ENCODE measurements at regions not wholly inside any gene's neighbourhood (a gene's known extent, or its start where the extent isn't known, plus 50 kb on each side); places are given as distances from the start of the nearest gene placed in this dataset.

- TF ChIP-seq, protein P1, sequence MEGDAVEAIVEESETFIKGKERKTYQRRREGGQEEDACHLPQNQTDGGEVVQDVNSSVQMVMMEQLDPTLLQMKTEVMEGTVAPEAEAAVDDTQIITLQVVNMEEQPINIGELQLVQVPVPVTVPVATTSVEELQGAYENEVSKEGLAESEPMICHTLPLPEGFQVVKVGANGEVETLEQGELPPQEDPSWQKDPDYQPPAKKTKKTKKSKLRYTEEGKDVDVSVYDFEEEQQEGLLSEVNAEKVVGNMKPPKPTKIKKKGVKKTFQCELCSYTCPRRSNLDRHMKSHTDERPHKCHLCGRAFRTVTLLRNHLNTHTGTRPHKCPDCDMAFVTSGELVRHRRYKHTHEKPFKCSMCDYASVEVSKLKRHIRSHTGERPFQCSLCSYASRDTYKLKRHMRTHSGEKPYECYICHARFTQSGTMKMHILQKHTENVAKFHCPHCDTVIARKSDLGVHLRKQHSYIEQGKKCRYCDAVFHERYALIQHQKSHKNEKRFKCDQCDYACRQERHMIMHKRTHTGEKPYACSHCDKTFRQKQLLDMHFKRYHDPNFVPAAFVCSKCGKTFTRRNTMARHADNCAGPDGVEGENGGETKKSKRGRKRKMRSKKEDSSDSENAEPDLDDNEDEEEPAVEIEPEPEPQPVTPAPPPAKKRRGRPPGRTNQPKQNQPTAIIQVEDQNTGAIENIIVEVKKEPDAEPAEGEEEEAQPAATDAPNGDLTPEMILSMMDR (IDR thresholded peaks at IDR 0.05): no peak
- TF ChIP-seq POLR2A (IDR thresholded peaks at IDR 0.05): no peak
These were observed 165.5 kb downstream of the OLFM1 start for GRCh38 chr9:135252980-135253304.

Measured in breast epithelium (tissue), 3 donors.